GM23338 (cell line): ENCODE measurements at regions not wholly inside any gene's neighbourhood (a gene's known extent, or its start where the extent isn't known, plus 50 kb on each side); places are given as distances from the start of the nearest gene placed in this dataset.

ENCODE experiments used
- CREB1 ChIP-seq: fragments of 250-450 bp; sonication (Bioruptor Pico); IDR thresholded peaks from 2 replicates; pipeline ENCODE4 v1.5.0; 2020; ENCODE audit warnings: low read depth, mild to moderate bottlenecking, moderate library complexity
- EZH2 ChIP-seq: fragments of 200-600 bp; sonication (generic); IDR thresholded peaks from one replicate; pipeline ENCODE4 v1.8.0; 2017; ENCODE audit warnings: antibody characterized with exemption, mild to moderate bottlenecking, low read depth; ENCODE audit not compliant: unreplicated experiment
- EZH2phosphoT487 ChIP-seq: fragments of 200-600 bp; sonication (generic); IDR thresholded peaks from one replicate; pipeline ENCODE4 v1.8.1; 2018; ENCODE audit warnings: antibody characterized with exemption; ENCODE audit not compliant: unreplicated experiment
- JUNB ChIP-seq: IDR thresholded peaks from one replicate; pipeline ENCODE4 v1.6.1; 2016; ENCODE audit warnings: antibody characterized with exemption; ENCODE audit not compliant: unreplicated experiment
- NANOG ChIP-seq: IDR thresholded peaks from 2 replicates; pipeline ENCODE4 v1.6.1; 2016; ENCODE audit warnings: antibody characterized with exemption, borderline replicate concordance
- POLR2AphosphoS5 ChIP-seq: IDR thresholded peaks from 2 replicates; pipeline ENCODE4 v1.6.1; 2016; ENCODE audit warnings: antibody characterized with exemption, low read depth
- STAT1 ChIP-seq: IDR thresholded peaks from one replicate; pipeline ENCODE4 v1.6.1; 2016; ENCODE audit warnings: antibody characterized with exemption; ENCODE audit not compliant: unreplicated experiment
- ZNF331 ChIP-seq: fragments of 250-450 bp; sonication (Bioruptor Pico); IDR thresholded peaks from 2 replicates; pipeline ENCODE4 v1.5.0; 2020; ENCODE audit warnings: low read depth, mild to moderate bottlenecking, moderate library complexity
- TF ChIP-seq, protein P1 (sequence below), 2 experiments: fragments of 200-600 bp in 1 of 2; sonication (generic) in 1 of 2; conservative IDR thresholded peaks; 2 replicates each; pipeline versions ENCODE4 v1.5.1 to v1.6.1; 2016 to 2017; ENCODE audit warnings: antibody characterized with exemption in 2 of 2, low read depth in 2 of 2, mild to moderate bottlenecking in 2 of 2, moderate library complexity in 1 of 2
- TF ChIP-seq, protein P2 (sequence below): IDR thresholded peaks from 2 replicates; pipeline ENCODE4 v1.6.1; 2016; ENCODE audit warnings: antibody characterized with exemption
- TF ChIP-seq, protein P3 (sequence below): IDR thresholded peaks from one replicate; pipeline ENCODE4 v1.6.1; 2018; ENCODE audit warnings: antibody characterized with exemption; ENCODE audit not compliant: unreplicated experiment

DNA sequence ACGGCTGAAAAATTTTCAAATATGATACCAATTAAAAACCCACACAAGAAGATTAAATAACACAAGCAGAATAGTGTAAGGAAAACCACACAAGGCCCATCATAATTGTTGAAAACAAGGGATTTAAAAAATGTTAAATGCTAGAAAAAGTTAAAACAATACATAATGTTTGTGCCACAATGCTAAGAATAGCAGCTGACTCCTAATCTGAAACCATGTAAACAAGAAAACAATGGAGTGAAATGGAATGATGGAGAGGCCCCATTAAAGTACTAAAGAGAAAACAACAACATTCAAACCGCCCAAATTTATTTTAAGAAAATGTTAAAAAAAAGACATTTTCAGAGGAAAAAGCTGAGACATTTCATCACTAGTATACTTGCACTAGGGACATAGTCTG, 663.6 kb upstream of the NCAM2 start:
- TF ChIP-seq POLR2AphosphoS5 = no peak
- TF ChIP-seq, protein P1, sequence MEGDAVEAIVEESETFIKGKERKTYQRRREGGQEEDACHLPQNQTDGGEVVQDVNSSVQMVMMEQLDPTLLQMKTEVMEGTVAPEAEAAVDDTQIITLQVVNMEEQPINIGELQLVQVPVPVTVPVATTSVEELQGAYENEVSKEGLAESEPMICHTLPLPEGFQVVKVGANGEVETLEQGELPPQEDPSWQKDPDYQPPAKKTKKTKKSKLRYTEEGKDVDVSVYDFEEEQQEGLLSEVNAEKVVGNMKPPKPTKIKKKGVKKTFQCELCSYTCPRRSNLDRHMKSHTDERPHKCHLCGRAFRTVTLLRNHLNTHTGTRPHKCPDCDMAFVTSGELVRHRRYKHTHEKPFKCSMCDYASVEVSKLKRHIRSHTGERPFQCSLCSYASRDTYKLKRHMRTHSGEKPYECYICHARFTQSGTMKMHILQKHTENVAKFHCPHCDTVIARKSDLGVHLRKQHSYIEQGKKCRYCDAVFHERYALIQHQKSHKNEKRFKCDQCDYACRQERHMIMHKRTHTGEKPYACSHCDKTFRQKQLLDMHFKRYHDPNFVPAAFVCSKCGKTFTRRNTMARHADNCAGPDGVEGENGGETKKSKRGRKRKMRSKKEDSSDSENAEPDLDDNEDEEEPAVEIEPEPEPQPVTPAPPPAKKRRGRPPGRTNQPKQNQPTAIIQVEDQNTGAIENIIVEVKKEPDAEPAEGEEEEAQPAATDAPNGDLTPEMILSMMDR (conservative IDR thresholded peaks at IDR 0.05; ENCODE audit: low read depth in 2 of 2) = no peak
- TF ChIP-seq EZH2 = no peak
- TF ChIP-seq, protein P2, sequence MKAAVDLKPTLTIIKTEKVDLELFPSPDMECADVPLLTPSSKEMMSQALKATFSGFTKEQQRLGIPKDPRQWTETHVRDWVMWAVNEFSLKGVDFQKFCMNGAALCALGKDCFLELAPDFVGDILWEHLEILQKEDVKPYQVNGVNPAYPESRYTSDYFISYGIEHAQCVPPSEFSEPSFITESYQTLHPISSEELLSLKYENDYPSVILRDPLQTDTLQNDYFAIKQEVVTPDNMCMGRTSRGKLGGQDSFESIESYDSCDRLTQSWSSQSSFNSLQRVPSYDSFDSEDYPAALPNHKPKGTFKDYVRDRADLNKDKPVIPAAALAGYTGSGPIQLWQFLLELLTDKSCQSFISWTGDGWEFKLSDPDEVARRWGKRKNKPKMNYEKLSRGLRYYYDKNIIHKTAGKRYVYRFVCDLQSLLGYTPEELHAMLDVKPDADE = no peak
- TF ChIP-seq, protein P3, sequence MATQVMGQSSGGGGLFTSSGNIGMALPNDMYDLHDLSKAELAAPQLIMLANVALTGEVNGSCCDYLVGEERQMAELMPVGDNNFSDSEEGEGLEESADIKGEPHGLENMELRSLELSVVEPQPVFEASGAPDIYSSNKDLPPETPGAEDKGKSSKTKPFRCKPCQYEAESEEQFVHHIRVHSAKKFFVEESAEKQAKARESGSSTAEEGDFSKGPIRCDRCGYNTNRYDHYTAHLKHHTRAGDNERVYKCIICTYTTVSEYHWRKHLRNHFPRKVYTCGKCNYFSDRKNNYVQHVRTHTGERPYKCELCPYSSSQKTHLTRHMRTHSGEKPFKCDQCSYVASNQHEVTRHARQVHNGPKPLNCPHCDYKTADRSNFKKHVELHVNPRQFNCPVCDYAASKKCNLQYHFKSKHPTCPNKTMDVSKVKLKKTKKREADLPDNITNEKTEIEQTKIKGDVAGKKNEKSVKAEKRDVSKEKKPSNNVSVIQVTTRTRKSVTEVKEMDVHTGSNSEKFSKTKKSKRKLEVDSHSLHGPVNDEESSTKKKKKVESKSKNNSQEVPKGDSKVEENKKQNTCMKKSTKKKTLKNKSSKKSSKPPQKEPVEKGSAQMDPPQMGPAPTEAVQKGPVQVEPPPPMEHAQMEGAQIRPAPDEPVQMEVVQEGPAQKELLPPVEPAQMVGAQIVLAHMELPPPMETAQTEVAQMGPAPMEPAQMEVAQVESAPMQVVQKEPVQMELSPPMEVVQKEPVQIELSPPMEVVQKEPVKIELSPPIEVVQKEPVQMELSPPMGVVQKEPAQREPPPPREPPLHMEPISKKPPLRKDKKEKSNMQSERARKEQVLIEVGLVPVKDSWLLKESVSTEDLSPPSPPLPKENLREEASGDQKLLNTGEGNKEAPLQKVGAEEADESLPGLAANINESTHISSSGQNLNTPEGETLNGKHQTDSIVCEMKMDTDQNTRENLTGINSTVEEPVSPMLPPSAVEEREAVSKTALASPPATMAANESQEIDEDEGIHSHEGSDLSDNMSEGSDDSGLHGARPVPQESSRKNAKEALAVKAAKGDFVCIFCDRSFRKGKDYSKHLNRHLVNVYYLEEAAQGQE = no peak
- no peak for TF ChIP-seq JUNB
- no peak for TF ChIP-seq ZNF331 (CRISPR knock-in tag)
- TF ChIP-seq CREB1 = no peak
- no peak for TF ChIP-seq EZH2phosphoT487
- no peak for TF ChIP-seq STAT1
- no peak for TF ChIP-seq NANOG
